Right kidney (tissue), 1 donor: ENCODE measurements at regions not wholly inside any gene's neighbourhood (a gene's known extent, or its start where the extent isn't known, plus 50 kb on each side); places are given as distances from the start of the nearest gene placed in this dataset.
"Not testable (repeated sequence)": the region's sequence is repeated elsewhere in the genome, so short reads cannot be mapped to it uniquely, and the experiment has no call there.

ENCODE experiments used
- DNase-seq: peaks from one replicate; pipeline ENCODE4 v3.0.0-alpha.2; 2016

DNA sequence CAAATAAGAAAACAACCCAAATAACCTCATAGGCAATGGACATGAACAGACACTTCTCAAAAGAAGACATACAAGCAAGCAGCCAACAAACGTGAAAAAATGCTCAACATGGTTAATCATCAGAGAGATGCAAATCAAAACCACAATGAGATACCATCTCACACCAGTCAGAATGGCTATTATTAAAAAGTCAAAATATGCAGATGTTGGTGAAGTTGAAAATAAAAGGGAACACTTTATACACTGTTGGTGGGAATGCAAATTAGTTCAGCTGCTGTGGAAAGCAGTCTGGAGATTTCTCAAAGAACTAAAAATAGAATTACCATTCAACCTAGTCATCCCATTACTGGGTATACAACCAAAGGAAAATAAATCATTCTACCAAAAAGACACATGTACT is 606.4 kb downstream of the KCTD12 start:
- not testable (repeated sequence) for DNase-seq

DNA sequence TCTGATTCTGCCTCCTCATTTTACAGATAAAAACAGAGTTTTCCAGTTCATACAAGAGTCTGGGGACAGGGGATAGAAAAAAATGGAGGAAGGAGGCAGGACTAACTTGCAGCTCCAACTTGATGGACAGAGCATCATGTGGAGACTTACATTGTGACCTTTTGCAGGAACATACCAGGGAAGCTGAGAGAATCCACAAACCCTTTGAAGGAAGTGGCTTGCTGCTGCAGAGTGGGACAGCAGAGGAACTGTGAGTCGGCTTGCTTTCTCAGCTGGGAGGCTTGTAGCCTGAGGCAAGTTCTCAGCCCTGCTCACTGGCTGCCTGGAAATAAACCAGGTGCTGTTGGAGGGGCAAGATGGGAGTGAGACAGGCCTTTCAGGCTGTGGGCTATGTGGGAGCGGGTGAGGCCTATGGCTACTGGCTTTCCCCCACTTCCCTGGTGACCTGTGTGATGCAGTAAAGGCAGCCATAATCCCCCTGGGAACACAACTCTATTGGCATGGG is 614.4 kb downstream of the KCTD12 start:
- no peak for DNase-seq

DNA sequence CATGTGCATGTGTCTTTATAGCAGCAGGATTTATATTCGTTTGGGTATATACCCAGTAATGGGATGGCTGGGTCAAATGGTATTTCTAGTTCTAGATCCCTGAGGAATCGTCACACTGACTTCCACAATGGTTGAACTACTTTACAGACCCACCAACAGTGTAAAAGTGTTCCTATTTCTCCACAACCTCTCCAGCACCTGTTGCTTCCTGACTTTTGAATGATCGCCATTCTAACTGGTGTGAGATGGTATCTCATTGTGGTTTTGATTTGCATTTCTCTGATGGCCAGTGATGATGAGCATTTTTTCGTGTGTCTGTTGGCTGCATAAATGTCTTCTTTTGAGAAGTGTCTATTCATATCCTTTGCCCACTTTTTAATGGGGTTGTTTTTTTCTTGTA is 617.9 kb downstream of the KCTD12 start:
- not testable (repeated sequence) for DNase-seq

DNA sequence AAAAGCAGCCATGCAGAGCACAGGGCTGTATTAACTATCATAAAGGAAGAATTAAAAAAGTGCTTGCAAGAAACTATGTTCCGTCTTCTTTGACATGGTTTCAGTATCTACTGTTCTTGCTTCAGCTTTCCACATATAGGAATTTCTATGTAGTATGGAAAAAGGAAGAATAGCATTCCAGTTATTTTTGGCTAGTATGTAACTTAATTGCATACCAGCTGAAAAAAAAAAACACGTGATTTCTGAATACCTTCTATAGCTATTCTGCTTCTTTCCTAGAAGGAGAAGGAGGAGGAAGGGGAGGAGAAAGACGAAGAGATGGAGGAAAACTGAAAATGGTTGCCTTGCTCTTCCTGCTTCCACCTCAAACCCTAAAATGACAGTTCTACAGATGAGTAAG is 619.0 kb downstream of the KCTD12 start:
- DNase-seq = no peak

DNA sequence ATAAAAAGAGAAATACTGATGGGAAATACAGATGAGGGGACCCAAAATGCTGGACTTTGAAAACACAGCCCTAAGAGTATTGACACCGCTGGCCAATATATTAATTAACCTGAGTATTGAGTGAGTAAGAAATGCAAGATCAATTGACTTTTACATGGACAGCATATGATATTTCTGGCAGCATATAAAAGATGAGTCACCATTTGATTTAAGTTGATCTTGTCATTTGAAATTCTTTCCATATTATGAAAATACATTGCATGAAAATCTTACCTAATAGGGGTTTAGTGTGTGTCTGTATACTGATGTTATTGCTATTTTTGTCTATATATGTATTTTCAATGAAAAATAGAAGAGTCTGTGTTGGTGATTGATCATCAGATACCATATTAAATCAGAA is 619.6 kb downstream of the KCTD12 start:
- no peak for DNase-seq

DNA sequence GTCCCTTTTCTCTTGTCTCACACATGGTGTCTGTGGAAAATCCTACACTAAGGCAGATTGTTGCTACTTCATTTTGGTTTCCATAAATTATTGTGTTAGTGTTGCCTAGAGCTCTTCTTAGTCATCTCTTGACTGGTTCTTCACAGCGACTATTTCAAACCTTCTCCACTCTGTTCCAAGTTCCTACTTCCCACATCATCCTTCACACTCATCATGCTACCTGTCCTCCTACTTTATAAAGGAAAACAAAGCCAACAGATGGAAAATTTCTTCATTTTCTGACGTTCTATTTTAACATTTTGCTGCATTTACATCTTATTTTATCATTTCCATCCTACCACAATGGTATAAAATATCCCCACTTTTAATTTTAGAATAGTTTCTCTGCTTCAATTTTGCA is 614.1 kb downstream of the LMO7 start:
- DNase-seq = no peak

DNA sequence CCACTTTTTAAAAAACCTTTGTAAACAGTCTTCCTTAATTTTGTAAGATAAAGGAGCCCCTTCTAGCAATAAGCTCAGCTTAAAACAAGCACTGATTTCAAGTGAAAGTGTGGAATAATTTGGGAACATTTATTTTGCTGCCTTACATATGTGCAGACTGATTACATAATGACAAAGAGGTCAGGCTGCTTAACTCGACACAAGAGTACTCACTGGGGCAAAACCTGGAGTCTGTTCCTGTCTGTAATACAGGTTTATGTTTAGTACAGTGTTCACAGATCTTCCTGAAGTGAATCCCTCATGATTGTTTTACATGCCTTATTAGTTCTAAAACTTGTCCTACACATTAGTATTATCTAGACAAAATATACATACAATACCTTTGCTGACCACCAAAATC is 609.8 kb downstream of the LMO7 start:
- DNase-seq = no peak

DNA sequence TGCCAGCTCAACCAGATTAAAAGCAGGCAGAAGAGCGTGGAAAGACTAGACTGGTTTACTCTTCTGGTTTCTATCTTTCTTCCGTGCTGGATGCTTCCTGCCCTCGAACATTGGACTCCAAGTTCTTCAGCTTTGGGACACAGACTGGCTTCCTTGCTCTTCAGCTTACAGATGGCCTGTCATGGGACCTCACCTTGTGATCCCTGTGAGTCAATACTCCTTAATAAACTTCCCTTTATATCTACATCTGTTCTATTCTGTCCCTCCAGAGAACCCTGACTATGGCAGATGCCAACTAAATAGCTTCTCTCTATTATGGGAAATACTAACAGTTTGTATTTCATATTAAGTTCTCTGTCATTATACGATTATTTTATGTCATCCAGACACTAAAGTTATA is 609.1 kb downstream of the LMO7 start:
- DNase-seq = no peak

DNA sequence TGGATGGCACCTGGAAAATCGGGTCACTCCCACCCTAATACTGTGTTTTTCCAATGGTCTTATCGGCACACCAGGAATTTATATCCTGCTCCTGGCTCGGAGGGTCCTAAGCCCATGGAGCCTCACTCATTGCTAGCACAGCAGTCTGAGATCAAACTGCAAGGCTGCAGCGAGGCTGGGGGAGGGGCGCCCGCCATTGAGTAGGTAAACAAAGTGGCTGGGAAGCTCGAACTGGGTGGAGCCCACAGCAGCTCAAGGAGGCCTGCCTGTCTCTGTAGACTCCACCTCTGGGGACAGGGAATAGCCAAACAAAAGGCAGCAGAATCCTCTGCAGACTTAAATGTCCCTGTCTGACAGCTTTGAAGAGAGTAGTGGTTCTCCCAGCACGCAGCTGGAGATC is 607.0 kb downstream of the LMO7 start:
- not testable (repeated sequence) for DNase-seq

DNA sequence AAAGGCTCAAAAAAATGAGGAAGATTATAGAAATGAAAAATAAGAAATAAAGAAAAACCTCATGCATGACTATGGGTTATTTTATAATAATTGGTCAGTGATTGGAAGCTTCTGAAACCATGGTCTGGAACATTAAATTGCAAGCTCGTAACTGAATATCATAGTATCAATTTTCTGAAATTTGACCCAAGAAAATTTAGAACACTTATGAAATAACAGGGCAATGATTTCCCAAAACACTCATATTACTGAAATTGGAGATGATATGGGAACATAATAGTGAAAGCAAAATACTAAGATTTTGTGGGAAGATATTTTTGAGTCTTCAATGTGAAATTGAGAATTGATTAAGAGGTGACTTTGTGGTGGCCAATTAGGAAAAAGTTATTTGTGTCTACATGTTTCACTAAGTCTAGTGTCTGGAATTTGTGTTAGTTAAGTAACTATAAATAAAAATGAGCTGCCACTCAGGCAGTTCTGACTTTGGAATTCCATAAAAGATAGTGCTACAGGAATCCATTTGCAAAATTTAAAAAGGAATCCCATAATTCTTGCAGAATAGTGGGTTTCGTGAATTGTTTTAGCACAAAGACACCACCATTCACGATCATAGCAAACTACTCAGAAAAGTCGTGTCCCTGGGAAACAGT is 603.0 kb downstream of the LMO7 start:
- no peak for DNase-seq

DNA sequence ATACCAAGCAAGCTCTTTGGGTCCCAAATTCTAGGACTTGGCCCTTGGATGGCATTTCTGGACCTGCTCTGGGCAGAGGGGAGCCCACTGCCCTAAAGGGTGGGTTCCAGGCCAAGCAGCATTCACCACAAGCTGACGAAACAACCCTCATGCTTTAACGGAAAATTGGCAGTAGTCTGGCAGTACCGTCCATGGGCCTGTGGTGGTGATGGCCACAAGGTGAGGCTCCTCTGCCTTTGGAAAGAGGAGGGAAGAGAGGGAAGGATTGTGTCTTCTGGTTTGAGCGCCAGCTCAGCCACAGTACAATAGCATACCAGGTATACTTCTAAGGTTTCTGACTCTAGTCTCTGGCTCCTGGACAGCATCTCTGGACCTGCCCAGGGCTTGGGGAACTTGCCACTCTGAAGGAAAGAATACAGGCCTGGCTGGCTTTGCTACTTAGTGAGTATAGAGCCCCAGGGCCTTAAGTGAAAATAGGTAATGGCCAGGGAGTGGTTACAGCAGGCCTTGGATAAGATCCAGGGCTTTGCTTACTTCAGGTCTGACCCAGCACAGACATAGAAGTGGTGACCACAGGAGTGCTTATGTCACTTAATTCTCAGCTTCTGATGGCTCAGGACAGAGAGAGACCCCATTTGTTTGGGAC is 595.5 kb downstream of the LMO7 start:
- no peak for DNase-seq

DNA sequence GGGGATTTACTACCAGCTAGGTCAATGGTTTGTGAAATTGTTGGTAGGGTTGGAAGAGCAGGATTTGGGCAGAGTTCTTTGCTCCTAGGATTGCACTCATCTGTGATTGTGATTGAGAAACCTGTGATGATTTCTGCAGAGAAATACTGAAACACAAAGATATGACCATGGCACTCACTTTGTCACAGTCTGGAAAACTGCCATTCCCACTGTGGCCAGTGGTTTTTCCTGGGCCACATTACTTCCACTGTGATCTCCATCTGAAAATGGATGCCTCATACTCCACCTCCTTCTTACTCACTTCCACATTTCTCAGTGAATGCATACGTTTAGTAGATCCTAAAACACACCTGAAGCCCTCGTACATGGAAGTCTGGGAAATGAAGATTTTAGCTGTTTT is 593.2 kb downstream of the LMO7 start:
- DNase-seq = no peak

DNA sequence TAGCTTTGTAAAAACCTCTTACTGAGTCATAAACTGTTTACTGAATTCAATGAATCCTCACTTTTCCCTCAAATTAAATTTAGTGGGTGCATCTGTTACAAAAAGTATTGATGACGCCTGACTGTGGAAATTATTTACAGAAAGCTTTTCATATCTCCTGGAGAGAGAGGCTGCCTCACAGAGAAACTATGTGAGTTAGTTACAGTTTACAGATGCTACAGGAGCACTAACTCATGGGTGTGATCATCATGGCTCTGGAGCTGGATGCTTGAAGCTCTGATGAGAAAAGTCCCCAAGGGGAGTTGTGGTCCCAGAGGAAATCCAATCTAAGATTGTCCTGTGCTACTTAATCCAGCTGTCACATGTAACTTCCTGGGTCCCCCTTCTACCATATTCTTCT is 590.8 kb downstream of the LMO7 start:
- DNase-seq = no peak

DNA sequence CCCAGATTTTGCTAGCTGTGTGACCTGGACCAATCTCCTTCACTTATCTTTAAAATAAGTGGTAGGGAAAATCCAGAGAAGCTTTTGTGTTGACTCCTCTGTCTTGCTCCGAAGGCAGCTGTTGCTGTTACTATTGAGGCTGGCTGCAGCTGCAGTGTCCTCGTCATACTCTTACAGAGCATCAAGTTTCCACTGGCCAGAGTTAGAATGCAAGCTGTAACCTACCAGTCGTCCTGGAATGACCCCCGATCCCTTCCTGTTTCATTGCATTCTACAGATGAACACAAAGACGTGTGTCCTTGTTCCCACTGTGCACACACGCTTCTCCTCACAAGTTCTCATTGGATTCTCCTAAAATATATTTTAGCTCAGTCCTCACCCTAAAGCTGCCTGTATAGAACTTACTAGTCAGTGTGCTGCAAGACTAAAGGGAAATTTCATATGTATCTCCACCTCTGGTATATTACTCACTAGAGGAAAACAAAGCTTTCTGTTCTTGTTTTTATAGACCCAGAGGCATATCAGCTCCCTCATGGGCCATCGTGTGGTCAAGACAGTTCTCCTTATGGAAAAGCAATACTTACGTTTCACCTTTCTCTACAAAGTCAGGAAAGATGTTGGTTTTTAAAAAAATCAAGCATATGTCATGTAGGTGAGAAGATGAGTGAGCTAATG is 589.8 kb downstream of the LMO7 start:
- DNase-seq = no peak

DNA sequence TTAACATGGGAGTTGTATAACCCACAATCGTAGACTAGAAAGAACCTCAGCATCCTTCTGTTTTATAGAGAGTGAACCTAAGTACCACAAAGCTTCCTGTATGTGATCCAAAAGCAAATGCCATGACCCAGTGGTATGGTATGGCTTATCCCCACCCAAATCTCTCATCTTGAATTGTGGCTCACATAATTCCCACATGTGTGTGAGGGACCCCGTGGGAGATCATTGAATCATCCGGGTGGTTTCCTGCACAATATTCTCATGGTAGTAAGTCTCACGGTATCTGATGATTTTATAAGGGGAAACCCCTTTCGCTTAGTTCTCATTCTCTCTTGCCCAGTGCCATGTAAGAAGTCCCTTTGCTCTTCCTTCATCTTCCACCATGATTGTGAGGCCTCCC is 587.9 kb downstream of the LMO7 start:
- DNase-seq = no peak

DNA sequence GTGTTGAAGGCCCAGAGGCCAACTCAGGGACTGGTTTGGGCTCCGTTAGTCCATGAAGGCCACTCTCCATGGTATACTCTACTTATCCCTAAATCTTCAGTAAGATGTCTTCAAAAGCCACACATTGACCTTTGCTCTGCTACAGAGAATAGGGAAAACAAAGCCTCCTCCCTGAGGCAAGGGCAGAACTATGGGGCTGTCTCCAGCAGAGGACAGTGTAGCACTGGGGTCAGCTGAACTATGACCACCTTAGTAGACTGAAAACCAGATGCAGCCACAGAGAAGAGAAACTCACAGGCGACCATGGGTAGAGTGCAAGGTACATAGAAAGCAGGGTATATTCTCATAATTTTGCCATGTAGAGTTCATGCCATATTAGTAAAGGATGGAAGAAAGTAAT is 587.4 kb downstream of the LMO7 start:
- no peak for DNase-seq

DNA sequence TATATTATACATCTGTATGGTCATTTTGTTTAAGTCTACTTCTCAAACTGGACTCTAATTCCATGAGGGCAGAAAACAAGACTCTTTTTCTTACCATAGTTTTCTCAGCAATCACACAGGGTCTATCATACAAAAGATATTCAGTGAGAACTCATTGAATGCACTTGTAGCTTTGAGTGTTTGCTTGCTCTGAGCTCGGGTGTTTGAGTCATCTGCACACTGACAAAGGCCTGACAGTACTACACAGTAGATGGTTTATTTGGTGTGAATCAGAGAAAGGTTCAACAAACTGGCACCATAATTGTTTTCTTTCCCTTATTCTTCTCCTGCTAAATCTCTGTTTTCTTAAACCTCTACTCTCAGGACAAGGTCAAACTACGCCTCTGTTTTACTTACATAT is 586.4 kb downstream of the LMO7 start:
- DNase-seq = no peak

DNA sequence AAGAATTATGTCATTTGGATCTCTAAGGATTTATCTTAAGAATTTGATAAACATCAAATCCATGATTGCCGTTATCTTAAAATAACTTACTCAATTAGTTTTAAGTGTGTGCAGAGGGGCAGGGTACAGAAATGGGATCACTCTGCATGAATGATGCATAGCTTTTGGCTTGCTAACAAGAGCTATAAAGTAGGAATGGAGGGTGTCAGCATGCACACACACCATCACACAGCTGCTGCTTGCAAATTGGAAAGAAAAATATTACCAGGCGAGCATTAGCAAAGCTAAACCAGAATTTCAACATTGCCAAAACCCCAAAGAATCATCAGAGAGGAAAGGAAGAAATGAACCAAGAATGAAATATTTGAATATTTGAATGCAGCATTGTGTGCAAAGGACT is 580.6 kb downstream of the LMO7 start:
- no peak for DNase-seq

DNA sequence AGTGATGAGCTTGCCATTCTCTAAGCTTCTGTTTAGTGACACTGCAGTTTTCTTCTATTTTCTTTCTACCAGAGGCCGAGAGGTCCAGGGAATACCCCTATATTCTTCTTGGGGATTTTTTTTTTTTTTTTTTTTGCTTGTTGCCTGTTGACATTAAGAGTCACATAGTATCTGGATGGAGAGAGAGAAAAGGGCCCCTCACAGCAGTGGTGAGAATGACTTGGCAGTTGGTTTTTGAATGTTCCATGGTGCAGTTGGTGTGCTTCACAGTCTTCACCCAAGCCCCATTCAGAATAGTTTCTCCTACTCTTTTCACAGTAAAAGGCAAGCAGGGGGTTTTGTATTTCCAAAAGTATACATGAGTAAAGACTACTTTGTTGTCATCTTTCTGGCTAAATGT is 577.9 kb downstream of the LMO7 start:
- no peak for DNase-seq

DNA sequence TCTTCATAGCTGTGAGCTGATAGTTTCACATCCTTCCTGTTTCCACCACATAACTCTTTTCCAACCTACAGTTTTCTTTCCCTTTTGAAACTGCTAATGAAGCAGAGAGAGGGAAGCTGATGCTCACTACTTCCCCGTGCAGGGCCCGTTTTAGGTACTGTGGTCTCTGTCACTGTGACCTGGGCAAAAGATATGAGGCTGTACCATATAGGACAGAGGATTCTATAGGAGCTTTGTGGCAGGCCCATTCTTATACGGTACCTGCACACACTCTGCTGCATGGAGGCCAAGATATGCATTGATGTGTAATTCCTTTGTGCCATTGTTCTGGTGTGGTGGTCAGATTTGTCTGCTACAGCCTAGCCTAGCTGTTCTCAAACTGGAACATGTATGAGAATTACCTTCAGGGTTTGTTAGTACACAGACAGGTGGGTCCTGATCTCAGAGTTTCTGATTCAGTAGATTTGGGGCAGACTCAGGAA is 577.3 kb downstream of the LMO7 start:
- no peak for DNase-seq

DNA sequence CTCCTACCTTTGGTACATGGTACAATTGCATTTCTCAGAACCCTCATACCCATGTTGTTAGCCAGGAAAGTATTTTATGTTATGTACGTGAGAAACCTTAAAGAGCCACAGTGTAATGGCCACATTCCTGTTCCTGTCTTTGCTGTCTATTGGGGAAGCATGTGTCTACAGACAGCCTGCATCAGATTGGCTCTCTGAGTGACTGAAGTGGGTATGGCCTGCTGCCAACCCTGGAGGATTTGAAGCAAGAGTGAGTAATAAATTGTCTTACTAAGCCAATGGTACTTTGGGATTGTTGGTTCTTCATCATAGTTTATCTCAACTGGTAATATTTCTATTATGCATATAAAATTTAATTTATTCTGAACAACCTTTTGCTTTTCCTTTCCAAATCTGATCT is 574.1 kb downstream of the LMO7 start:
- DNase-seq = no peak

DNA sequence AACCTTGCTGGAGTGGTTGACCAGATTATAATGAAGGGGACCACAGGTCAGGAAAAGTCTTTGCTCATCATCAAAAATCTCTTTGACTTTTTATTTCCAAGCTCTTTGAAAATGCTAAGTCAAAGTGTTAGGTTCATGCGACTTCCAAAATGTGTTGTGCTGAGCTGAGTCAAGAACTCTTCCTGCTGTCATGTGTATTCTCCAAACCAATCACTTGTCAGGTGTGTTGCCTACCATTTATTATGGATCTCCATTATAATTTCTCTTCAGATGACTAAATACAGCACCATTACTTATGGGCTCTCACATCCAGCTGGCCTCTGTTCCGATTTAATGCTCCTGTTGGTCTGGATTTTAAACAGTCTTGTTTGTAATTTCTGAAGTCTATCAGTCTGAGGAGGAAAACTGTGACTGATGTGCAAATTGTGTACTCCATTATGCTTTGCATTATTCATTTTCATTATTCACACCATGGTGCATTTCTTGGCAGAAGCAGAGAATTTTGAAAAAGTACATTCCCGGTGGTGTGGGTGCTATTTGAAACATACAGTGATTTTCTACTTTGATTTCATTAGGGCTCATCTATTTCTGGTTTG is 562.5 kb downstream of the LMO7 start:
- DNase-seq = no peak

DNA sequence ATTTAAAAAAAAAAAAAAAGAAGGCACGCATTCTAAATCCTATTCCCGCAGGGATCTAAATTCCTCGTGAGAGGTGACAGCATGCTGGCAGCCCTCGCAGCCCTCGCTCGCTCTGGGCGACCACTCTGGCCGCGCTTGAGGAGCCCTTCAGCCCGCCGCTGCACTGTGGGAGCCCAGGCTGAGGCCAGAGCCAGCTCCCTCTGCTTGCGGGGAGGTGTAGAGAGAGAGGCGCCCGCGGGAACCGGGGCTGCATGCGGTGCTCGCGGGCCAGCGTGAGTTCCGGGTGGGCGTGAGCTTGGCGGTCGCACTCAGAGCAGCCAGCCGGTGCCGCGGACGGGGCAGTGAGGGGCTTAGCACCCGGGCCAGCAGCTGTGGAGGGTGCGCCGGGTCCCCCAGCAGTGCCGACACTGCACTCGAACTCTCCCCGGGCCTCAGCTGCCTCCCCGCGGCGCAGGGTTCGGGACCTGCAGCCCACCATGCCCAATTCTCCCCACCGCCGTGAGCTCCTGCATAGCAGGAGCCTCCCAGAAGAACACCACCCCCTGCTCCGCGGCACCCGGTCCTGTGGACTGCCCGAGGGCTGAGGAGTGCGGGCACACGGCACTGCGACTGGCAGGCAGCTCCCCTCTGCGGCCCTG is 553.9 kb downstream of the LMO7 start:
- no peak for DNase-seq
